ENCODE measurements at regions not wholly inside any gene's neighbourhood (a gene's known extent, or its start where the extent isn't known, plus 50 kb on each side); places are given as distances from the start of the nearest gene placed in this dataset.

- CTCF ChIA-PET = no interaction called here
- intact Hi-C loops (cut with micrococcal nuclease; ENCODE audit: unreplicated experiment) = no loop called here
- Histone ChIP-seq H3K27me3 (replicated peaks; ENCODE audit: control insufficient read depth, insufficient read depth, low read length) (no peaks in the 10 kb centered on the region), H3K9me3 (peaks cover 28% of the 10 kb centered on the region), H3K4me3 (ENCODE audit: low read depth, low read length) (no peak overlapping the region), H3K4me1 (no peaks in the 10 kb centered on the region), H3K36me3 (ENCODE audit: control insufficient read depth, insufficient read depth, low read length) (no peaks in the 10 kb centered on the region)
- POLR2A ChIA-PET = no interaction called here
- Mint-ChIP-seq H3K36me3 (ENCODE audit: insufficient read depth, unreplicated experiment) (no peaks in the 10 kb centered on the region), H3K4me3 (ENCODE audit: unreplicated experiment) (no peak overlapping the region), H3K4me1 (ENCODE audit: low read depth, unreplicated experiment) (no peaks in the 10 kb centered on the region), H3K27ac (ENCODE audit: unreplicated experiment) (no peak overlapping the region), H3K9me3 (ENCODE audit: unreplicated experiment) (peaks cover 63% of the 10 kb centered on the region), H3K27me3 (ENCODE audit: insufficient read depth, unreplicated experiment) (no peaks in the 10 kb centered on the region)
- no peak for DNase-seq
- no TSS peak for BruUV-seq (replicated peaks)
- TF ChIP-seq, protein P1, sequence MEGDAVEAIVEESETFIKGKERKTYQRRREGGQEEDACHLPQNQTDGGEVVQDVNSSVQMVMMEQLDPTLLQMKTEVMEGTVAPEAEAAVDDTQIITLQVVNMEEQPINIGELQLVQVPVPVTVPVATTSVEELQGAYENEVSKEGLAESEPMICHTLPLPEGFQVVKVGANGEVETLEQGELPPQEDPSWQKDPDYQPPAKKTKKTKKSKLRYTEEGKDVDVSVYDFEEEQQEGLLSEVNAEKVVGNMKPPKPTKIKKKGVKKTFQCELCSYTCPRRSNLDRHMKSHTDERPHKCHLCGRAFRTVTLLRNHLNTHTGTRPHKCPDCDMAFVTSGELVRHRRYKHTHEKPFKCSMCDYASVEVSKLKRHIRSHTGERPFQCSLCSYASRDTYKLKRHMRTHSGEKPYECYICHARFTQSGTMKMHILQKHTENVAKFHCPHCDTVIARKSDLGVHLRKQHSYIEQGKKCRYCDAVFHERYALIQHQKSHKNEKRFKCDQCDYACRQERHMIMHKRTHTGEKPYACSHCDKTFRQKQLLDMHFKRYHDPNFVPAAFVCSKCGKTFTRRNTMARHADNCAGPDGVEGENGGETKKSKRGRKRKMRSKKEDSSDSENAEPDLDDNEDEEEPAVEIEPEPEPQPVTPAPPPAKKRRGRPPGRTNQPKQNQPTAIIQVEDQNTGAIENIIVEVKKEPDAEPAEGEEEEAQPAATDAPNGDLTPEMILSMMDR (IDR thresholded peaks at IDR 0.05; ENCODE audit: insufficient read depth in 1 of 2, low read depth in 1 of 2, low read length in 1 of 2, severe bottlenecking in 1 of 2, unreplicated experiment in 1 of 2) = no peak
Measured at GRCh38 chr16:63787014-63787413, 1334.8 kb downstream of the CDH11 start.

DNA sequence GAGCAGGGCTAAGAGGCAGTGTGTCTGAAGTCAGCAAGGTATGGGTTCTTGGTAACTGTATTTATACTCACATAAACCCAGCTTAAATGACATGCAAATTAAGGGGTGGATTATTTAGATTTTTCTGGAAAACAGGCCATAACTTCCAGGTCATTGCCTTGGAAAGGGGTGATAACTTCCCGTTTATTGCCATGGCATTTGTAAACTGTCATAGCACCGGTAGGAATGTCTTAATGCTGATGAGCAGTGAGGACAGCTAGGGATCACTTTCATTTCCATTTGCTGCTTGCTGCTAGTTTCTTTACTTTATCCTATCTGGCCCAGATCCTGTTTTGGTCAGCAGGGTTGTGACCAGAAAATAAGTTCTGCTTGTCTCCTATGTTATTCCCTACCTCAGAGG lies 1336.7 kb downstream of the CDH11 start:
- peaks cover 28% of the 10 kb centered on the region for H3K9me3 ChIP-seq
- H3K36me3 Mint-ChIP-seq (ENCODE audit: insufficient read depth, unreplicated experiment) = no peaks in the 10 kb centered on the region
- intact Hi-C loops (cut with micrococcal nuclease; ENCODE audit: unreplicated experiment) = no loop called here
- CTCF ChIA-PET = no interaction called here
- no peaks in the 10 kb centered on the region for H3K27me3 ChIP-seq (replicated peaks; ENCODE audit: control insufficient read depth, insufficient read depth, low read length)
- no peak overlapping the region for H3K4me3 Mint-ChIP-seq (ENCODE audit: unreplicated experiment)
- no peaks in the 10 kb centered on the region for H3K4me1 ChIP-seq
- no peak overlapping the region for H3K4me3 ChIP-seq (ENCODE audit: low read depth, low read length)
- H3K36me3 ChIP-seq (ENCODE audit: control insufficient read depth, insufficient read depth, low read length) = no peaks in the 10 kb centered on the region
- H3K9me3 Mint-ChIP-seq (ENCODE audit: unreplicated experiment) = peaks cover 61% of the 10 kb centered on the region
- H3K27ac Mint-ChIP-seq (ENCODE audit: unreplicated experiment) = no peak overlapping the region
- POLR2A ChIA-PET = no interaction called here
- no peaks in the 10 kb centered on the region for H3K27me3 Mint-ChIP-seq (ENCODE audit: insufficient read depth, unreplicated experiment)
- H3K4me1 Mint-ChIP-seq (ENCODE audit: low read depth, unreplicated experiment) = no peaks in the 10 kb centered on the region
- DNase-seq = no peak
- no TSS peak for BruUV-seq (replicated peaks)
- TF ChIP-seq, protein P1 (IDR thresholded peaks at IDR 0.05; ENCODE audit: insufficient read depth in 1 of 2, low read depth in 1 of 2, low read length in 1 of 2, severe bottlenecking in 1 of 2, unreplicated experiment in 1 of 2) = no peak

GRCh38 chr16:63776437-63776836 lies 1345.4 kb downstream of the CDH11 start:
- no peaks in the 10 kb centered on the region for H3K4me1 ChIP-seq
- no peaks in the 10 kb centered on the region for H3K36me3 ChIP-seq (ENCODE audit: control insufficient read depth, insufficient read depth, low read length)
- H3K9me3 Mint-ChIP-seq (ENCODE audit: unreplicated experiment) = peaks cover 19% of the 10 kb centered on the region
- no peak overlapping the region for H3K27ac Mint-ChIP-seq (ENCODE audit: unreplicated experiment)
- TF ChIP-seq, protein P1 (IDR thresholded peaks at IDR 0.05; ENCODE audit: insufficient read depth in 1 of 2, low read depth in 1 of 2, low read length in 1 of 2, severe bottlenecking in 1 of 2, unreplicated experiment in 1 of 2) = no peak
- H3K36me3 Mint-ChIP-seq (ENCODE audit: insufficient read depth, unreplicated experiment) = no peaks in the 10 kb centered on the region
- no peaks in the 10 kb centered on the region for H3K27me3 ChIP-seq (replicated peaks; ENCODE audit: control insufficient read depth, insufficient read depth, low read length)
- no peak for DNase-seq
- intact Hi-C loops (cut with micrococcal nuclease; ENCODE audit: unreplicated experiment) = no loop called here
- no peaks in the 10 kb centered on the region for H3K4me1 Mint-ChIP-seq (ENCODE audit: low read depth, unreplicated experiment)
- no TSS peak for BruUV-seq (replicated peaks)
- ChIA-PET POLR2A (no interaction called here), CTCF (no interaction called here)
- H3K4me3 Mint-ChIP-seq (ENCODE audit: unreplicated experiment) = no peak overlapping the region
- H3K27me3 Mint-ChIP-seq (ENCODE audit: insufficient read depth, unreplicated experiment) = no peaks in the 10 kb centered on the region
- H3K9me3 ChIP-seq = no peaks in the 10 kb centered on the region
- H3K4me3 ChIP-seq (ENCODE audit: low read depth, low read length) = no peak overlapping the region
